Nephron progenitor cell (in vitro differentiated cells): ENCODE measurements at regions not wholly inside any gene's neighbourhood (a gene's known extent, or its start where the extent isn't known, plus 50 kb on each side); places are given as distances from the start of the nearest gene placed in this dataset.
A peak's percentile ranks its signal among the peaks of the same experiment; 100 is the strongest.
"Not testable (repeated sequence)": the region's sequence is repeated elsewhere in the genome, so short reads cannot be mapped to it uniquely, and the experiment has no call there.

Source experiments
- DNase-seq: peaks from one replicate; pipeline ENCODE4 v3.0.0; 2021
- H3K27ac Mint-ChIP-seq: 2 replicates; pipeline ENCODE4 v1.8.0; 2021; ENCODE audit warnings: mild to moderate bottlenecking, moderate library complexity, mixed read lengths
- H3K27me3 Mint-ChIP-seq: 2 replicates; pipeline ENCODE4 v1.8.0; 2021; ENCODE audit warnings: mild to moderate bottlenecking, low read depth, mixed read lengths; ENCODE audit not compliant: poor library complexity
- H3K36me3 Mint-ChIP-seq: 2 replicates; pipeline ENCODE4 v1.8.0; 2021; ENCODE audit warnings: low read depth, mixed read lengths
- H3K4me1 Mint-ChIP-seq: 2 replicates; pipeline ENCODE4 v1.8.0; 2021; ENCODE audit warnings: mixed read lengths
- H3K4me3 Mint-ChIP-seq: 2 replicates; pipeline ENCODE4 v1.8.0; 2021; ENCODE audit warnings: mild to moderate bottlenecking, moderate library complexity, mixed read lengths
- H3K9me3 Mint-ChIP-seq: 2 replicates; pipeline ENCODE4 v1.8.0; 2021; ENCODE audit warnings: mild to moderate bottlenecking, moderate library complexity, mixed read lengths
- CTCF ChIP-seq: fragments of 200-600 bp; sonication (generic); IDR thresholded peaks from 2 replicates; pipeline ENCODE4 v1.5.0; 2021; ENCODE audit warnings: antibody characterized with exemption

DNA sequence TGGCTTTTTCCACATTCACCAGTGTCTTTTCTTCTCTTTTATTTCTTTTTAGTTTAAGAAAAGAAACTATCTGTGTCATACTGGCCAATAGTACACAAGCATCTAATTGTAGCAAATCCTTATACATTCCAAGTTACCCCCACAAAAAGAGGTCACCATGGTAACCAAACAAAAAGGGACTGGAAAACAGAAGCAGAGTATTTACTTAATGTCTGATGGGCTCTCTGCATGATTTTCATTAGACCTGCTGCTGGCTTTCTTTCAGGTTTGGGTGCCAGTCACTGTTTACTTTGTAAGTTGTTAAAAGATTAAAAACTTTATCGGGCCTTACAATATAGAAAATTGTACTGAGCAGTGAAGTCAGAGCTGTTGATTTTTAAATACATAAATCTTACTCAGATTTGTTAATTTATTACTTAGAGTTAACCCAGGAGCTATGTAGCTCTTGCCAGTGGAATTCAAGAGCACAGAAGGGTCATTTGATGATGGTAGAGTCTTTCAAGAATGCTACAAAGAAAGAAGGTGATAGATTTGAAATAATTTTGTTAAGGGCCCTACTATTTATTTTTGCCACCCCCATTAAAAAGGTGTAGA is 123.9 kb downstream of the BRMS1L start:
- Mint-ChIP-seq H3K27me3 (peaks cover 7% of the 10 kb centered on the region), H3K27ac (no peak overlapping the region), H3K9me3 (no peaks in the 10 kb centered on the region), H3K36me3 (no peaks in the 10 kb centered on the region), H3K4me1 (peaks cover 7% of the 10 kb centered on the region), H3K4me3 (no peak overlapping the region)
- TF ChIP-seq CTCF, result no peak
- DNase-seq, result no peak

- not testable (repeated sequence) for H3K4me3 Mint-ChIP-seq, H3K4me1 Mint-ChIP-seq, H3K27ac Mint-ChIP-seq, H3K9me3 Mint-ChIP-seq, DNase-seq, H3K36me3 Mint-ChIP-seq
- peaks cover 13% of the 10 kb centered on the region for H3K27me3 Mint-ChIP-seq
These were observed 121.8 kb downstream of the BRMS1L start for GRCh38 chr14:35947983-35948382.

- H3K27ac Mint-ChIP-seq, result no peak overlapping the region
- peaks cover 13% of the 10 kb centered on the region for H3K27me3 Mint-ChIP-seq
- H3K36me3 Mint-ChIP-seq, result no peaks in the 10 kb centered on the region
- no peak overlapping the region for H3K4me3 Mint-ChIP-seq
- TF ChIP-seq CTCF, result no peak
- H3K4me1 Mint-ChIP-seq, result peaks cover under 1% of the 10 kb centered on the region
- no peaks in the 10 kb centered on the region for H3K9me3 Mint-ChIP-seq
- DNase-seq, result peak; percentile 5
These were observed 118.7 kb downstream of the BRMS1L start for GRCh38 chr14:35944847-35945246.

GRCh38 chr14:35940291-35940690 is 114.2 kb downstream of the BRMS1L start:
- DNase-seq, result no peak
- Mint-ChIP-seq H3K36me3 (no peaks in the 10 kb centered on the region), H3K27me3 (peaks cover 28% of the 10 kb centered on the region), H3K27ac (no peak overlapping the region), H3K4me1 (no peaks in the 10 kb centered on the region), H3K4me3 (no peak overlapping the region), H3K9me3 (no peaks in the 10 kb centered on the region)
- TF ChIP-seq CTCF, result no peak

DNA sequence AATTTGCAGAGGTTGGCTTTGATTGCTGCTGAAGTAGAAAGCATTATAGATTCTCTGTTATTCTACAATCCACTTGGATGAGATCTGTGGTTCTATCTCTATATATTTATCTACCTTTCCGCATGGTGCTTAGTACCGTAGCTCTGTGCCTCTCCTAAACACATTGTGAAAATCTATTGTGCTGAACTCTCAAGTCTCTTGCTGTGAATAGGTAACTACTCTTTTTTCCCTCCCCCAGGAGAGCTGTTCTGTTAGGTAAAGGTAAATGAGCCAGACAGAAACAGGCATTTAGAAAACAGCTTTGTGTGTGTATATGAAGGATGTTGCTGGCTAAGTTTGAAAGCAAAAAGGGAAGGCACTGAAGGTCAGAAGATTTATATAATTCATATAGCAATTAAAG is 112.6 kb downstream of the BRMS1L start:
- no peaks in the 10 kb centered on the region for H3K9me3 Mint-ChIP-seq
- H3K36me3 Mint-ChIP-seq, result no peaks in the 10 kb centered on the region
- no peak overlapping the region for H3K4me3 Mint-ChIP-seq
- H3K27ac Mint-ChIP-seq, result no peak overlapping the region
- no peak for TF ChIP-seq CTCF
- no peak for DNase-seq
- H3K27me3 Mint-ChIP-seq, result peaks cover 23% of the 10 kb centered on the region
- H3K4me1 Mint-ChIP-seq, result no peaks in the 10 kb centered on the region

DNA sequence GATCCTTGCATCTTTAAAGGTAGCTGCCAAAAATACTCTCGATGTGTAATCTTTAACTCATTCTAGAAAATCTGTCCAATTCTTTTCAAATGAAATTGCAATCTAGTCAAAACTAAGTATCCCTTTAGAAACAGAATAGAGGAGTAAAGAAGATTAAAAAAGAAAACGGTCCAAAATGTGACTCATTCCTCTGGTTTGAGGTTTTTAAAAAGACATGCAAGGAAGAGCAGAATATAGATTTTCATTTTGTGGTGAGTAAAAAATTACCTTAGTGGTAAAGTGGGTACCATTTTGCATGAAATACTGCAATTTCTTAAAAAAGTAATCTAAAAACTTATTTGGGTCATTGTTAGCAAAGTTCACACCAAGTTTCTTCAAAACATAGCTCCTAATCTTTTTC is 108.4 kb downstream of the BRMS1L start:
- TF ChIP-seq CTCF, result no peak
- Mint-ChIP-seq H3K27me3 (peaks cover 26% of the 10 kb centered on the region), H3K4me3 (no peak overlapping the region), H3K9me3 (no peaks in the 10 kb centered on the region), H3K27ac (no peak overlapping the region), H3K36me3 (no peaks in the 10 kb centered on the region), H3K4me1 (no peaks in the 10 kb centered on the region)
- DNase-seq, result no peak
